Trophoblast cell (in vitro differentiated cells and primary cell): ENCODE measurements at regions not wholly inside any gene's neighbourhood (a gene's known extent, or its start where the extent isn't known, plus 50 kb on each side); places are given as distances from the start of the nearest gene placed in this dataset.
A peak's percentile ranks its signal among the peaks of the same experiment; 100 is the strongest.

Source experiments
- DNase-seq, 2 donors: peaks; one replicate each; pipeline ENCODE4 v3.0.0-alpha.2; 2016
- H2AFZ ChIP-seq: 2 replicates; pipeline ENCODE4 v1.6.1; 2013; ENCODE audit warnings: low read length, moderate library complexity, mild to moderate bottlenecking; ENCODE audit not compliant: insufficient read depth, poor library complexity
- H2AK5ac ChIP-seq: 2 replicates; pipeline ENCODE4 v1.6.1; 2013; ENCODE audit warnings: mild to moderate bottlenecking, low read length
- H2BK120ac ChIP-seq: 2 replicates; pipeline ENCODE4 v1.6.1; 2013; ENCODE audit warnings: low read length, mild to moderate bottlenecking, moderate library complexity; ENCODE audit not compliant: insufficient read depth, poor library complexity
- H2BK12ac ChIP-seq: 2 replicates; pipeline ENCODE4 v1.6.1; 2013; ENCODE audit warnings: mild to moderate bottlenecking, low read length, moderate library complexity
- H2BK5ac ChIP-seq: 2 replicates; pipeline ENCODE4 v1.6.1; 2013; ENCODE audit warnings: low read length, low read depth, moderate library complexity, mild to moderate bottlenecking; ENCODE audit not compliant: poor library complexity
- H3K14ac ChIP-seq: 2 replicates; pipeline ENCODE4 v1.6.1; 2013; ENCODE audit warnings: mild to moderate bottlenecking, low read length
- H3K18ac ChIP-seq: 2 replicates; pipeline ENCODE4 v1.6.1; 2013; ENCODE audit warnings: mild to moderate bottlenecking, low read length
- H3K23ac ChIP-seq: 2 replicates; pipeline ENCODE4 v1.6.1; 2013; ENCODE audit warnings: low read length
- H3K27ac ChIP-seq: 2 replicates; pipeline ENCODE4 v1.5.1; 2013; ENCODE audit warnings: low read depth, mild to moderate bottlenecking, inconsistent platforms, low read length, moderate library complexity
- H3K27me3 ChIP-seq: 2 replicates; pipeline ENCODE4 v1.6.1; 2013; ENCODE audit warnings: inconsistent platforms, mild to moderate bottlenecking, low read length, moderate library complexity; ENCODE audit not compliant: insufficient read depth
- H3K36me3 ChIP-seq, 2 experiments: 1 replicate in 1 of 2; 2 replicates in 1 of 2; pipeline ENCODE4 v1.6.1; 2013; ENCODE audit warnings: low read length in 2 of 2, mild to moderate bottlenecking in 2 of 2, moderate library complexity in 1 of 2; ENCODE audit not compliant: insufficient read depth in 2 of 2, control insufficient read depth in 1 of 2
- H3K4ac ChIP-seq: 2 replicates; pipeline ENCODE4 v1.6.1; 2013; ENCODE audit warnings: low read depth, mild to moderate bottlenecking, low read length, moderate library complexity
- H3K4me1 ChIP-seq, 2 experiments: 1 replicate in 1 of 2; 2 replicates in 1 of 2; pipeline ENCODE4 v1.6.1; 2013; ENCODE audit warnings: low read length in 2 of 2, mild to moderate bottlenecking in 2 of 2, moderate library complexity in 1 of 2; ENCODE audit not compliant: insufficient read depth in 2 of 2, control insufficient read depth in 1 of 2
- H3K4me2 ChIP-seq: 2 replicates; pipeline ENCODE4 v1.6.1; 2013; ENCODE audit warnings: inconsistent platforms, mild to moderate bottlenecking, low read length, moderate library complexity
- H3K4me3 ChIP-seq: 2 replicates; pipeline ENCODE4 v1.5.1; 2013; ENCODE audit warnings: mild to moderate bottlenecking, low read depth, low read length, inconsistent platforms
- H3K79me1 ChIP-seq: one replicate; pipeline ENCODE4 v1.6.1; 2013; ENCODE audit warnings: low read length
- H3K79me2 ChIP-seq: 2 replicates; pipeline ENCODE4 v1.6.1; 2013; ENCODE audit warnings: low read length, mild to moderate bottlenecking; ENCODE audit not compliant: control insufficient read depth, insufficient read depth, poor library complexity
- H3K9ac ChIP-seq: 2 replicates; pipeline ENCODE4 v1.6.1; 2013; ENCODE audit warnings: mild to moderate bottlenecking, low read length
- H3K9me3 ChIP-seq: 2 replicates; pipeline ENCODE4 v1.6.1; 2013; ENCODE audit warnings: low read depth, mild to moderate bottlenecking, control low read depth, inconsistent platforms, low read length; ENCODE audit not compliant: insufficient read depth
- H4K12ac ChIP-seq: 2 replicates; pipeline ENCODE4 v1.6.1; 2013; ENCODE audit warnings: low read depth, mild to moderate bottlenecking, low read length, moderate library complexity
- H4K8ac ChIP-seq: 2 replicates; pipeline ENCODE4 v1.6.1; 2013; ENCODE audit warnings: low read depth, mild to moderate bottlenecking, low read length, moderate library complexity
- H4K91ac ChIP-seq: one replicate; pipeline ENCODE4 v1.6.1; 2013; ENCODE audit warnings: low read depth, mild to moderate bottlenecking, low read length, moderate library complexity
- WGBS: extraction: QIAGEN DNeasy Blood & Tissue Kit; methylation state at CpG from one replicate; pipeline ENCODE4 v1.1.7; 2013; ENCODE audit warnings: missing lambda C conversion rate; ENCODE audit not compliant: insufficient read length, insufficient coverage; ENCODE audit errors: extremely low coverage; 5-methylcytosine and 5-hydroxymethylcytosine counted together

GRCh38 chr10:31603235-31604087, 284.4 kb downstream of the ZEB1 start:
- WGBS: no CpG with 5 or more reads among the region's 68 CpGs
- Histone ChIP-seq H3K14ac (peak overlapping the region; percentile 71), H3K9ac (peak overlapping the region; percentile 70), H2BK120ac (peak overlapping the region; percentile 77), H2AFZ (peak overlapping the region; percentile 96), H3K18ac (peak overlapping the region; percentile 71), H2BK5ac (peak overlapping the region; percentile 31), H4K8ac (peak overlapping the region; percentile 89), H3K23ac (no peak overlapping the region), H3K4ac (peak overlapping the region; percentile 35), H4K12ac (peak overlapping the region; percentile 82), H3K9me3 (peaks cover 4% of the 10 kb centered on the region), H3K27me3 (no peaks in the 10 kb centered on the region), H3K36me3 (no peaks in the 10 kb centered on the region), H2AK5ac (no peak overlapping the region), H3K79me1 (peaks cover 8% of the 10 kb centered on the region), H2BK12ac (peak overlapping the region; percentile 37), H3K4me2 (peak overlapping the region; percentile 95), H3K79me2 (no peaks in the 10 kb centered on the region), H3K27ac (peak overlapping the region; percentile 9), H3K4me1 (peaks cover 6 to 11% of the 10 kb centered on the region in 2 experiments), H3K4me3 (peak overlapping the region; percentile 73), H4K91ac (peak overlapping the region; percentile 78)
- peak; percentile 99 for DNase-seq

DNA sequence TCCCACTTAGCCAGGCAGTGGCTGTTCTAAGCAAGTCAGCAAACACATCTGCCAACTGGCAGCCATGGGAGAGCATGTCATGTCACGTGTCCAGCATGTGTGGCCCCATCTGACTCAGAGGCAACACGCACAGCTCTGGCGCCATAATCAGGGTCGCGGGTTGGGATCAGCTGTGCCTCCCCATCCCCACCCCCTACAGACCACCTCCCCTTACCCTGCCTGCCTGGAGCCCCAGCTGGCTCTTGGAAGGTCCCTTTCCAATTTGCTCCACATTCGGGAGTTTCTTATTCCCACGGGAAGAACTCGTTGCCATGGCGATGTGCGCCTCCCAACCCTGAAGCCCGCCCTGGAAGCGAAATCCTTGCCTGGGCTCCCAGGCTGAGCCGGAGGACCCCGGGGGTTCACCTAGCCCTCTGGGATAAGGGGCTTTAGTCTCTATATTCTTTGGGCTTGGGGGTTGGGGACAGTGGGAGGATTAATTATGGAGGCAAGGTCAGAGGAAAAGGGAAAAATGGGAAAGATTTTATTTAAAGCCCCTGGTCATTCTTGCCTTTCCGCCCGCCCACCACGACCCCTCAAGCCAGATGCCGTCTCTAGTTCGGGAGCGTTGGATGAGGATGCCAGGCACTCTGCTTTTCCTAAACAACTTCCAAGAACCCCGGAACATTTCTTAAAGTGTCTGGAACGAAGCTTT, 283.7 kb downstream of the ZEB1 start:
- H4K12ac ChIP-seq: peak overlapping the region; percentile 82
- no CpG with 5 or more reads among the region's 22 CpGs for WGBS
- H3K27ac ChIP-seq: peak overlapping the region; percentile 9
- no peak overlapping the region for H3K9ac ChIP-seq
- H3K4me3 ChIP-seq: peak overlapping the region; percentile 73
- peak overlapping the region; percentile 31 for H2BK5ac ChIP-seq
- no peaks in the 10 kb centered on the region for H3K79me2 ChIP-seq
- H4K91ac ChIP-seq: peak overlapping the region; percentile 78
- H3K4me1 ChIP-seq: peaks cover 6 to 11% of the 10 kb centered on the region in 2 experiments
- peak overlapping the region; percentile 89 for H4K8ac ChIP-seq
- H3K14ac ChIP-seq: peak overlapping the region; percentile 71
- no peak for DNase-seq
- no peaks in the 10 kb centered on the region for H3K27me3 ChIP-seq
- H2BK120ac ChIP-seq: peak overlapping the region; percentile 77
- peak overlapping the region; percentile 37 for H2BK12ac ChIP-seq
- peak overlapping the region; percentile 96 for H2AFZ ChIP-seq
- no peak overlapping the region for H3K4ac ChIP-seq
- H3K9me3 ChIP-seq: peaks cover 4% of the 10 kb centered on the region
- no peak overlapping the region for H3K23ac ChIP-seq
- H2AK5ac ChIP-seq: peak overlapping the region; percentile 10
- H3K4me2 ChIP-seq: peak overlapping the region; percentile 95
- H3K79me1 ChIP-seq: peaks cover 8% of the 10 kb centered on the region
- H3K36me3 ChIP-seq: no peaks in the 10 kb centered on the region
- H3K18ac ChIP-seq: peak overlapping the region; percentile 71

GRCh38 chr10:31601136-31601535, 282.1 kb downstream of the ZEB1 start:
- Histone ChIP-seq H3K4me2 (no peak overlapping the region), H3K9me3 (peaks cover 4% of the 10 kb centered on the region), H3K27me3 (no peaks in the 10 kb centered on the region), H2BK5ac (no peak overlapping the region), H3K4me1 (peaks cover 6 to 11% of the 10 kb centered on the region in 2 experiments), H4K8ac (no peak overlapping the region), H4K12ac (no peak overlapping the region), H4K91ac (no peak overlapping the region), H2AK5ac (no peak overlapping the region), H2BK12ac (no peak overlapping the region), H3K79me1 (peaks cover 8% of the 10 kb centered on the region), H3K14ac (no peak overlapping the region), H3K18ac (no peak overlapping the region), H3K9ac (no peak overlapping the region), H3K4ac (no peak overlapping the region), H3K27ac (no peak overlapping the region), H2BK120ac (no peak overlapping the region), H2AFZ (no peak overlapping the region), H3K4me3 (no peak overlapping the region), H3K79me2 (no peaks in the 10 kb centered on the region), H3K23ac (no peak overlapping the region), H3K36me3 (no peaks in the 10 kb centered on the region)
- WGBS: no CpG with 5 or more reads among the region's 3 CpGs
- peak; percentile 52 to 63 for DNase-seq

DNA sequence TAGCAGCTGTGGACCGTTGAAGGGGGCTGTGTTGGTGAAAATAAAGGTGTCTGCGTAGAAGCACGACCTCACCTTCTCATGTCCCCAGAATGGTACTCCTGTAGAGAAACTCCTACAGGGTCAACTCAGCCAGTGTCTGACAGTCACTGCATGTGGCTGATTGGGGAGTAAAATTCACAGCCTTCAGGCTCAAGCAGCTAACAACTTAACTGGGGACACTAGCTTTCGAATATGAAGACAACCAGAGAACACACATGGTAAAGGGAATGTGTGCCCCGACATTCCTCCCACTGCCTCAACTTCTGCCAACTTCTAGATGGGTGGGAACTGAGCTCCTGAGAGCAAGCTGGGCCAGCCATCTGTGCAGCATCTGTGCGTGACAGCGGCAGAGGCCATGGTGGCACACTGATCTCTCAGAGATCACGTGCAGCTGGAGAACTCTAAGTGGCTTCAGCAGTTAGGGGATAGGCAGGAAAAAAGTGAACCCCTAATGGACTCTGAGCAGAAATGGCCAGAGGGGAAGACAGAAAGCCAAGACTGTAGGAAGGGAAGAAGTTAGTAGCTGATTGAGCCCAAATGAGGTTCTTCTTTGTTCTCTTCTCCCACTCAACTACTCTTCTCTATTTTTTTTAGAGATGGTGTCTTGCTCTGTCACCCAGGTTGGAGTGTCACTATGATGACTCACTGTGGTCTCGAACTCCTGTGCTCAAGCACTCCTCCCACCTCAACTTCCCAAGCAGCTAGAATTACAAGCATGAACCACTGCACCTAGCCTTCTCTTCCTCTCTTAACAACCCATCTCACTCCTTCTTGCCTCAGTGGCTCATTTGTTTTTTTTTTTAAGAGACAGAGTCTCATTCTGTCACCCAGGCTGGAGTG, 280.8 kb downstream of the ZEB1 start:
- no peak overlapping the region for H4K12ac ChIP-seq
- H3K4me1 ChIP-seq: peaks cover 6 to 11% of the 10 kb centered on the region in 2 experiments
- no peak overlapping the region for H3K14ac ChIP-seq
- no peak overlapping the region for H2AFZ ChIP-seq
- H2BK120ac ChIP-seq: no peak overlapping the region
- H2BK5ac ChIP-seq: no peak overlapping the region
- DNase-seq: no peak
- H3K36me3 ChIP-seq: no peaks in the 10 kb centered on the region
- no peaks in the 10 kb centered on the region for H3K27me3 ChIP-seq
- no peak overlapping the region for H3K4me2 ChIP-seq
- peaks cover 2% of the 10 kb centered on the region for H3K9me3 ChIP-seq
- H3K4me3 ChIP-seq: no peak overlapping the region
- no peak overlapping the region for H3K18ac ChIP-seq
- H3K79me1 ChIP-seq: peaks cover 8% of the 10 kb centered on the region
- no peak overlapping the region for H4K91ac ChIP-seq
- no peak overlapping the region for H3K4ac ChIP-seq
- H4K8ac ChIP-seq: no peak overlapping the region
- WGBS: no CpG with 5 or more reads among the region's 9 CpGs
- H3K23ac ChIP-seq: no peak overlapping the region
- H2AK5ac ChIP-seq: no peak overlapping the region
- no peak overlapping the region for H3K27ac ChIP-seq
- H2BK12ac ChIP-seq: no peak overlapping the region
- H3K79me2 ChIP-seq: no peaks in the 10 kb centered on the region
- H3K9ac ChIP-seq: no peak overlapping the region
